Natural killer cell (primary cell): ENCODE measurements at regions not wholly inside any gene's neighbourhood (a gene's known extent, or its start where the extent isn't known, plus 50 kb on each side); places are given as distances from the start of the nearest gene placed in this dataset.

Source experiments
- ATAC-seq, 3 donors: fragments of 150-1000 bp in 2 of 3; fragments of 200-7000 bp in 1 of 3; cut with Tn5 transposase; 1 replicate in 1 of 3; 2 replicates in 2 of 3; pipeline ENCODE4 v1.10.0; 2021; ENCODE audit warnings: mild to moderate bottlenecking in 2 of 3, moderate library complexity in 2 of 3
- DNase-seq, 2 donors: peaks; one replicate each; pipeline versions ENCODE4 v3.0.0 to v3.0.0-alpha.2; 2013 to 2021; ENCODE audit warnings: mixed read lengths in 1 of 2
- H3K27ac ChIP-seq: one replicate; pipeline ENCODE4 v1.5.1; 2013; ENCODE audit warnings: mild to moderate bottlenecking, low read length
- H3K27me3 ChIP-seq: one replicate; pipeline ENCODE4 v1.6.1; 2013; ENCODE audit warnings: low read length; ENCODE audit not compliant: control insufficient read depth, insufficient read depth
- H3K36me3 ChIP-seq: one replicate; pipeline ENCODE4 v1.6.1; 2013; ENCODE audit warnings: low read length; ENCODE audit not compliant: control insufficient read depth, insufficient read depth
- H3K4me1 ChIP-seq: one replicate; pipeline ENCODE4 v1.6.1; 2013; ENCODE audit warnings: low read length; ENCODE audit not compliant: control insufficient read depth, insufficient read depth
- H3K4me3 ChIP-seq: one replicate; pipeline ENCODE4 v1.5.1; 2013; ENCODE audit warnings: low read length
- H3K9me3 ChIP-seq: one replicate; pipeline ENCODE4 v1.6.1; 2013; ENCODE audit warnings: low read length; ENCODE audit not compliant: control insufficient read depth, insufficient read depth
- H3K27ac Mint-ChIP-seq, 2 donors: one replicate each; pipeline ENCODE4 v1.8.0; 2022; ENCODE audit warnings: mild to moderate bottlenecking in 2 of 2, mixed read lengths in 2 of 2, moderate library complexity in 1 of 2
- H3K27me3 Mint-ChIP-seq, 2 donors: one replicate each; pipeline ENCODE4 v1.8.0; 2022; ENCODE audit warnings: low read depth in 2 of 2, mixed read lengths in 2 of 2
- H3K36me3 Mint-ChIP-seq: one replicate; pipeline ENCODE4 v1.8.0; 2022; ENCODE audit warnings: mixed read lengths
- H3K4me1 Mint-ChIP-seq, 2 donors: one replicate each; pipeline ENCODE4 v1.8.0; 2022; ENCODE audit warnings: mixed read lengths in 2 of 2
- H3K4me3 Mint-ChIP-seq: one replicate; pipeline ENCODE4 v1.8.0; 2022; ENCODE audit warnings: mild to moderate bottlenecking, moderate library complexity, mixed read lengths
- H3K9me3 Mint-ChIP-seq, 2 donors: one replicate each; pipeline ENCODE4 v1.8.0; 2022; ENCODE audit warnings: mixed read lengths in 2 of 2
- WGBS: methylation state at CpG from one replicate; pipeline ENCODE4 v1.1.7; 2013; ENCODE audit warnings: missing lambda C conversion rate; ENCODE audit not compliant: insufficient coverage; 5-methylcytosine and 5-hydroxymethylcytosine counted together
- intact Hi-C: fragments of 100-400 bp; cut with micrococcal nuclease; formaldehyde crosslinking; loops from one replicate; pipeline ENCODE4 v1.14.2; 2022
- TF ChIP-seq, protein P1 (sequence below): fragments of 200-600 bp; IDR thresholded peaks from one replicate; pipeline ENCODE4 v1.8.0; 2022; ENCODE audit warnings: antibody characterized with exemption

DNA sequence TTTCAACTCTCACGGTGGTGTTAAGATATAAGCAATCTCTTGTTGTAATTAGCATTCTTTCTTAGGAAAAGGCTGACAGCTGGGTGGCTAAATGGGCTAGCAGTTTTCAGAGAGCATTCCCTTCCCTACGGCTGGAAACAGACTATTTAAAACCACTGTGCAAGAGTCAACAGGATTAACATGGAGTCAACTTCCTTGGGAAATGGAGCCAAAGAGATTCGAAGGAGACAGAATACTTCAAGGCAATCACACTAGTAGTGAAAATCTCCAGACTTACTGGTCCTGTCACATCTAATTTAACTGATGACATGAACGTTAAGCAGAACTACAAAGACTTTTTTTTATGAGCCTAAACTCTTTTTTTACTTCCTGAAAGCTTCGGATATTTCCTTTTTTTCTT lies 453.3 kb upstream of the ITGA1 start:
- Mint-ChIP-seq H3K36me3 (no peaks in the 10 kb centered on the region), H3K27me3 (no peaks in the 10 kb centered on the region), H3K9me3 (peaks cover 4 to 14% of the 10 kb centered on the region in 2 donors), H3K27ac (no peak overlapping the region), H3K4me1 (no peaks in the 10 kb centered on the region), H3K4me3 (no peak overlapping the region)
- ATAC-seq (no peak), DNase-seq (no peak)
- Histone ChIP-seq H3K36me3 (no peaks in the 10 kb centered on the region), H3K4me3 (no peak overlapping the region), H3K27me3 (no peaks in the 10 kb centered on the region), H3K9me3 (peaks cover 3% of the 10 kb centered on the region), H3K27ac (no peak overlapping the region), H3K4me1 (no peaks in the 10 kb centered on the region)
- TF ChIP-seq, protein P1, sequence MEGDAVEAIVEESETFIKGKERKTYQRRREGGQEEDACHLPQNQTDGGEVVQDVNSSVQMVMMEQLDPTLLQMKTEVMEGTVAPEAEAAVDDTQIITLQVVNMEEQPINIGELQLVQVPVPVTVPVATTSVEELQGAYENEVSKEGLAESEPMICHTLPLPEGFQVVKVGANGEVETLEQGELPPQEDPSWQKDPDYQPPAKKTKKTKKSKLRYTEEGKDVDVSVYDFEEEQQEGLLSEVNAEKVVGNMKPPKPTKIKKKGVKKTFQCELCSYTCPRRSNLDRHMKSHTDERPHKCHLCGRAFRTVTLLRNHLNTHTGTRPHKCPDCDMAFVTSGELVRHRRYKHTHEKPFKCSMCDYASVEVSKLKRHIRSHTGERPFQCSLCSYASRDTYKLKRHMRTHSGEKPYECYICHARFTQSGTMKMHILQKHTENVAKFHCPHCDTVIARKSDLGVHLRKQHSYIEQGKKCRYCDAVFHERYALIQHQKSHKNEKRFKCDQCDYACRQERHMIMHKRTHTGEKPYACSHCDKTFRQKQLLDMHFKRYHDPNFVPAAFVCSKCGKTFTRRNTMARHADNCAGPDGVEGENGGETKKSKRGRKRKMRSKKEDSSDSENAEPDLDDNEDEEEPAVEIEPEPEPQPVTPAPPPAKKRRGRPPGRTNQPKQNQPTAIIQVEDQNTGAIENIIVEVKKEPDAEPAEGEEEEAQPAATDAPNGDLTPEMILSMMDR = no peak
- intact Hi-C loops = no loop called here
- 39% methylated on average over 4 of the region's 5 CpGs for WGBS

DNA sequence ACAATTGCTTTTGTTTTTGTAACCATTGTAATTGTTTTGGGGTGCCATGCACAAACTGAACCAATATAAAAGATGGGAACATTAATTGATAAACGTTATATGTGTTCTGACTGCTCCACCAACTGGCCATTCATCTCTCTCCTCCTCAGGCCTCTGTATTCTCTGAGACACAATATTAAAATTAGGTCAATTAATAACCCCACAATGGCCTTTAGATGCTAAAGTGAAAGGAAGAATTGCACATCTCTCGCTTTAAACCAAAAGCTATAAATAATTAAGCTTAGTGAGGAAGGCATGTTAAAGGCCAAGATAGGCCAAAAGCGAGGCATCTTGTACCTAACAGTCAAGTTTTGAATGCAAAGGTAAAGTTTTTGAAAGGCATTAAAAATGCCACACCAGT lies 448.4 kb upstream of the ITGA1 start:
- no peaks in the 10 kb centered on the region for H3K9me3 ChIP-seq
- DNase-seq (no peak), ATAC-seq (no peak)
- peaks cover 10 to 14% of the 10 kb centered on the region in 2 donors for H3K9me3 Mint-ChIP-seq
- H3K27ac ChIP-seq = no peak overlapping the region
- no peaks in the 10 kb centered on the region for H3K27me3 Mint-ChIP-seq
- H3K27ac Mint-ChIP-seq = no peak overlapping the region
- H3K36me3 ChIP-seq = no peaks in the 10 kb centered on the region
- TF ChIP-seq, protein P1 = no peak
- no peaks in the 10 kb centered on the region for H3K27me3 ChIP-seq
- H3K4me3 Mint-ChIP-seq = no peak overlapping the region
- intact Hi-C loops = no loop called here
- H3K4me1 Mint-ChIP-seq = no peaks in the 10 kb centered on the region
- H3K4me1 ChIP-seq = no peaks in the 10 kb centered on the region
- H3K4me3 ChIP-seq = no peak overlapping the region
- no peaks in the 10 kb centered on the region for H3K36me3 Mint-ChIP-seq
- WGBS = 69% methylated on average over 1 of the region's 3 CpGs

DNA sequence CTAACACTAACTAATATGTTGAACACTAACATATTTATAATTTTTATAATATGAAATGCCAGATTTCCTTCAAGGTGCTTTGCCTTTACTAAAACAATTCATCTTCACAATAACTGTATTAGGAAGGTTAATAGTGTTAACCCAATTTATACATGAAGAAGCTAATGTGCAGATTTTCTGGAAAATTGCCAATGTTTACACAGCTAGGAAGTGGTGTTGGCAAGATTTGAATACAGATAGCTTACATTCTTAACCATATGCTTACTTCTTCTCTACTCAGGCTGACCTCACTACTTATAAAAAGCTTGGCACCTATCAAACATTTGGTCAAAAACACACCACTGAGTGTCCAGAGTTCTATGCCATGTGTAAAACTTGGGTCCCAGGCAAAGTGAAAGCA lies 445.4 kb upstream of the ITGA1 start:
- no peaks in the 10 kb centered on the region for H3K4me1 Mint-ChIP-seq
- H3K4me3 ChIP-seq = no peak overlapping the region
- peaks cover 6 to 7% of the 10 kb centered on the region in 2 donors for H3K9me3 Mint-ChIP-seq
- H3K27ac ChIP-seq = no peak overlapping the region
- TF ChIP-seq, protein P1 = no peak
- no peaks in the 10 kb centered on the region for H3K36me3 Mint-ChIP-seq
- no peak overlapping the region for H3K4me3 Mint-ChIP-seq
- H3K9me3 ChIP-seq = no peaks in the 10 kb centered on the region
- no peak for DNase-seq
- no peaks in the 10 kb centered on the region for H3K27me3 Mint-ChIP-seq
- no peak for ATAC-seq
- H3K27ac Mint-ChIP-seq = no peak overlapping the region
- no peaks in the 10 kb centered on the region for H3K36me3 ChIP-seq
- intact Hi-C loops = no loop called here
- no peaks in the 10 kb centered on the region for H3K27me3 ChIP-seq
- H3K4me1 ChIP-seq = no peaks in the 10 kb centered on the region

DNA sequence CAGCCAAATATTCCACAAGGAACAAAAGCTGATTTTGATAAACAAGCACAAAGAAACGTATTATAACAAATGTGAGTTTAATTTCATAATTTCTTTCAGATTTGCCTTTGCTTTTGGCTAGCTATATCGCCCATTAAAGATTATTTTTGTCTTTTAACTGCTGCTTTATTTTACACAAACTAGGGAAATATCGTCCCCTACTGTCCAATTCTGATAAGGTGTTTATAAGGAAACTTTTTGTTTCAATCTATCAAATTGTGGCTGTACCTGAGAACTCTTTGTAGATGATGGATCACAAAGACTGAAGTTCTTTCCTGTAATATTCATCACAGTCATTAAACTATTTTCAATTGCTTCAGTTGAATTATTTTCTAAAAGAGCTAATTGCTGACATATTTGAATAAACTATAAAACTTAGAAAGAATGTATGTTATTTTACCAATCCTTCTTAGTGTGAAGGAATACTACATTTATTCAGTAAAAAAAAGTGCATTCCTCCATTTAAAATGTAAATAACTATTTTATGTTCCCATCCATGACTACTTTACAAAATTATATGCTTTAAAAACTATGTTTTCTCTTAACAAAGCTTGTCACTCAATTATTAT lies 431.3 kb upstream of the ITGA1 start:
- Mint-ChIP-seq H3K27me3 (no peaks in the 10 kb centered on the region), H3K4me1 (no peaks in the 10 kb centered on the region), H3K4me3 (no peak overlapping the region), H3K36me3 (no peaks in the 10 kb centered on the region), H3K27ac (no peak overlapping the region), H3K9me3 (peaks cover 0 to 5% of the 10 kb centered on the region in 2 donors)
- Histone ChIP-seq H3K36me3 (no peaks in the 10 kb centered on the region), H3K27ac (no peak overlapping the region), H3K4me1 (no peaks in the 10 kb centered on the region), H3K9me3 (no peaks in the 10 kb centered on the region), H3K4me3 (no peak overlapping the region), H3K27me3 (no peaks in the 10 kb centered on the region)
- TF ChIP-seq, protein P1 = no peak
- ATAC-seq (no peak), DNase-seq (no peak)
- WGBS = no CpG with 5 or more reads among the region's 3 CpGs
- intact Hi-C loops = no loop called here
